Aorta (tissue), 5 donors: ENCODE measurements at regions not wholly inside any gene's neighbourhood (a gene's known extent, or its start where the extent isn't known, plus 50 kb on each side); places are given as distances from the start of the nearest gene placed in this dataset.

ENCODE experiments used
- ATAC-seq: fragments of 200-7000 bp; cut with Tn5 transposase; one replicate; pipeline ENCODE4 v1.9.1; 2022; ENCODE audit warnings: moderate library complexity; ENCODE audit not compliant: low FRiP score
- DNase-seq, 2 donors: peaks; one replicate each; pipeline ENCODE4 v3.0.0-alpha.2; 2020
- H3K27ac ChIP-seq, 2 donors: one replicate each; pipeline ENCODE4 v1.5.1; 2013; ENCODE audit warnings: low read length in 2 of 2, mild to moderate bottlenecking in 2 of 2, moderate library complexity in 2 of 2, control low read depth in 1 of 2, inconsistent platforms in 1 of 2, low read depth in 1 of 2
- H3K27me3 ChIP-seq, 2 donors: one replicate each; pipeline ENCODE4 v1.6.1; 2013; ENCODE audit warnings: control low read depth in 1 of 2, low read length in 1 of 2, mild to moderate bottlenecking in 1 of 2, moderate library complexity in 1 of 2; ENCODE audit not compliant: insufficient read depth in 2 of 2, control insufficient read depth in 1 of 2
- H3K36me3 ChIP-seq, 2 donors: one replicate each; pipeline ENCODE4 v1.6.1; 2013; ENCODE audit warnings: control low read depth in 1 of 2, low read length in 1 of 2, mild to moderate bottlenecking in 1 of 2; ENCODE audit not compliant: insufficient read depth in 2 of 2, control insufficient read depth in 1 of 2
- H3K4me1 ChIP-seq, 2 donors: one replicate each; pipeline ENCODE4 v1.6.1; 2013; ENCODE audit warnings: low read length in 2 of 2, control low read depth in 1 of 2, mild to moderate bottlenecking in 1 of 2, moderate library complexity in 1 of 2; ENCODE audit not compliant: insufficient read depth in 2 of 2, control insufficient read depth in 1 of 2
- H3K4me3 ChIP-seq, 2 donors: one replicate each; pipeline ENCODE4 v1.5.1; 2013; ENCODE audit warnings: low read length in 2 of 2, control low read depth in 1 of 2, mild to moderate bottlenecking in 1 of 2
- H3K9me3 ChIP-seq: one replicate; pipeline ENCODE4 v1.6.1; 2013; ENCODE audit warnings: mild to moderate bottlenecking, low read length; ENCODE audit not compliant: control insufficient read depth
- WGBS, 2 donors: extraction: QIAGEN DNeasy Blood & Tissue Kit; methylation state at CpG; one replicate each; pipeline ENCODE4 v1.1.7; 2013; 5-methylcytosine and 5-hydroxymethylcytosine counted together
- intact Hi-C, 2 donors: fragments of 100-400 bp; cut with DNase I; formaldehyde crosslinking; loops; one replicate each; pipeline versions ENCODE4 v1.14.2 to v1.15.0; 2022
- donor health status: healthy with polysubstance abuse.
- donor health status: Bipolar disorder and iron deficiency.
- donor health status: DM: no; HTN: no; CAD: no.
- donor health status: DM: no; HTN: no; CAD: no.
- donor health status: DM: yes; HTN: yes; CAD: no.

- no peaks in the 10 kb centered on the region for H3K9me3 ChIP-seq
- no peak overlapping the region for H3K4me3 ChIP-seq
- no peaks in the 10 kb centered on the region for H3K36me3 ChIP-seq
- ATAC-seq, result no peak
- H3K4me1 ChIP-seq, result no peaks in the 10 kb centered on the region
- WGBS, 2 donors, result 83 to 88% methylated on average over 2 of the region's 2 CpGs
- no peak for DNase-seq
- no peaks in the 10 kb centered on the region for H3K27me3 ChIP-seq
- intact Hi-C loops, result no loop called here
- no peak overlapping the region for H3K27ac ChIP-seq
Measured at GRCh38 chr5:96079962-96080361, 118.3 kb upstream of the ELL2 start.

- H3K9me3 ChIP-seq, result no peaks in the 10 kb centered on the region
- no peak for DNase-seq
- ATAC-seq, result peak; percentile 71
Measured at GRCh38 chr5:96079075-96079474, 117.4 kb upstream of the ELL2 start.

GRCh38 chr5:96076451-96076850 is 114.8 kb upstream of the ELL2 start:
- no peak overlapping the region for H3K4me3 ChIP-seq
- H3K4me1 ChIP-seq, result no peaks in the 10 kb centered on the region
- H3K27ac ChIP-seq, result no peak overlapping the region
- ATAC-seq (no peak), DNase-seq (no peak)
- 93 to 94% methylated on average over 3 of the region's 3 CpGs for whole genome bisulfite sequencing, 2 donors
- H3K27me3 ChIP-seq, result no peaks in the 10 kb centered on the region
- no peaks in the 10 kb centered on the region for H3K9me3 ChIP-seq
- intact Hi-C loops, result no loop called here
- H3K36me3 ChIP-seq, result no peaks in the 10 kb centered on the region

More at GRCh38 chr5:96079075-96079474, 117.4 kb upstream of the ELL2 start:
- Histone ChIP-seq H3K27me3 (no peaks in the 10 kb centered on the region), H3K36me3 (no peaks in the 10 kb centered on the region), H3K4me3 (no peak overlapping the region), H3K4me1 (no peaks in the 10 kb centered on the region), H3K27ac (no peak overlapping the region)
- intact Hi-C loops, result no loop called here

- no peaks in the 10 kb centered on the region for H3K9me3 ChIP-seq
- ATAC-seq (no peak), DNase-seq (no peak)
- WGBS, 2 donors, result 72 to 80% methylated on average over 2 of the region's 2 CpGs
- no peak overlapping the region for H3K27ac ChIP-seq
- no peaks in the 10 kb centered on the region for H3K27me3 ChIP-seq
- H3K4me3 ChIP-seq, result no peak overlapping the region
- H3K36me3 ChIP-seq, result no peaks in the 10 kb centered on the region
- intact Hi-C loops, result no loop called here
- H3K4me1 ChIP-seq, result no peaks in the 10 kb centered on the region
Measured at GRCh38 chr5:96075579-96076289, 114.1 kb upstream of the ELL2 start.

DNA sequence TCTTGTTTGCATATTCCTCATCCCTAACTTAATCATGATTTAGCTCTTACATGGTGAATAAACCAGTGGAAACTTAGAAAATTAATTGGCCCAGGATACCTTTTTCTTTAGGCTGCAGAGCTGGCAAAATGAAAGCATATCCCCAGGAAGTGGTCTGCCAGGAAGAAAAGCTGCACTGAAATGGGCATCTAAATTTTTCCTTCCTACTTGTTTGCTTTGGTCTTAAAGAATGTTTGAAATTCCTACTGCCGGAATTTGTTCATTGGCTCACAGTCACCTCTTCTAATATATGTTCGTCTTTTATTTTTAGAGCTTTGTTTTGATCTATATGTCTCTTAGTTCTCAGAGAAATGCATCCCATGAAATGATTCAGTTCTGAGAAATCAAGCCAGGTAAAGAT is 113.2 kb upstream of the ELL2 start:
- Histone ChIP-seq H3K36me3 (no peaks in the 10 kb centered on the region), H3K27me3 (no peaks in the 10 kb centered on the region), H3K4me1 (no peaks in the 10 kb centered on the region), H3K27ac (no peak overlapping the region), H3K9me3 (no peaks in the 10 kb centered on the region), H3K4me3 (no peak overlapping the region)
- no peak for DNase-seq
- intact Hi-C loops, result no loop called here
- WGBS, 2 donors, result 22 to 29% methylated on average over 2 of the region's 2 CpGs
- no peak for ATAC-seq

DNA sequence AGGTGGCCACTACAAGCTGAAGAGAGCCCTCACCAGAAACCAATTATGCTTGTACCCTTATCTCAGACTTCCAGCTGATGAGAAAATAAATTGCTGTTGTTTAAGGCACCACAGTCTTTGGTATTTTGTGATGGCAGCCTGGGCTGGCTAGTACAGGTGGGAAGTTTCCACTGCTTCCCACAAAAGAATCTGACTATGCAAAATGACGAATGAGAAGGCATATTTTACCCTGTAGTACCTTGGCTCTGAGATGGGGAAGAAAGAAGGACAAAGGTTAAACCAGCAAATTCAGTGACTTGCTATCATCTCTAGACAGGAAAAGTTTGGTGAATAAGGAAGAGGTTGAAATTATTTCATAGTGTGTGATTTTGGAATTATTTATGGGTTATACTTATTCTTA is 112.8 kb upstream of the ELL2 start:
- no peaks in the 10 kb centered on the region for H3K4me1 ChIP-seq
- WGBS, 2 donors, result 82 to 83% methylated on average over 1 of the region's 1 CpG
- no peak for ATAC-seq

GRCh38 chr5:96072791-96073165 is 111.1 kb upstream of the ELL2 start:
- Histone ChIP-seq H3K9me3 (no peaks in the 10 kb centered on the region), H3K27ac (no peak overlapping the region), H3K4me3 (no peak overlapping the region), H3K36me3 (no peaks in the 10 kb centered on the region), H3K4me1 (peaks cover 0 to under 1% of the 10 kb centered on the region in 2 donors), H3K27me3 (no peaks in the 10 kb centered on the region)
- DNase-seq, result no peak
- 94 to 100% methylated on average over 3 of the region's 3 CpGs for WGBS, 2 donors
- intact Hi-C loops, result no loop called here
- no peak for ATAC-seq

More for the DNA sequence above, 112.8 kb upstream of the ELL2 start:
- no peak overlapping the region for H3K4me3 ChIP-seq
- H3K27ac ChIP-seq, result no peak overlapping the region
- H3K36me3 ChIP-seq, result no peaks in the 10 kb centered on the region
- no peak for DNase-seq
- H3K27me3 ChIP-seq, result no peaks in the 10 kb centered on the region
- H3K9me3 ChIP-seq, result no peaks in the 10 kb centered on the region
- intact Hi-C loops, result no loop called here

- no peaks in the 10 kb centered on the region for H3K36me3 ChIP-seq
- intact Hi-C loops, result no loop called here
- DNase-seq (no peak), ATAC-seq (no peak)
- H3K4me1 ChIP-seq, result peaks cover 0 to 3% of the 10 kb centered on the region in 2 donors
- no peak overlapping the region for H3K27ac ChIP-seq
- H3K9me3 ChIP-seq, result no peaks in the 10 kb centered on the region
- H3K4me3 ChIP-seq, result no peak overlapping the region
- no peaks in the 10 kb centered on the region for H3K27me3 ChIP-seq
- 79 to 84% methylated on average over 4 of the region's 4 CpGs for WGBS, 2 donors
Measured at GRCh38 chr5:96072138-96072790, 110.6 kb upstream of the ELL2 start.

GRCh38 chr5:96070622-96071225 is 109.1 kb upstream of the ELL2 start:
- H3K36me3 ChIP-seq, result no peaks in the 10 kb centered on the region
- intact Hi-C loops, result no loop called here
- H3K27ac ChIP-seq, result no peak overlapping the region

More at GRCh38 chr5:96070622-96071225, 109.1 kb upstream of the ELL2 start:
- H3K4me3 ChIP-seq, result no peak overlapping the region
- no peak for DNase-seq
- no peaks in the 10 kb centered on the region for H3K9me3 ChIP-seq
- no peak for ATAC-seq
- H3K27me3 ChIP-seq, result no peaks in the 10 kb centered on the region
- 93 to 95% methylated on average over 5 of the region's 5 CpGs for WGBS, 2 donors
- H3K4me1 ChIP-seq, result peaks cover 0 to 4% of the 10 kb centered on the region in 2 donors
